HepG2 (cell line): ENCODE measurements at regions not wholly inside any gene's neighbourhood (a gene's known extent, or its start where the extent isn't known, plus 50 kb on each side); places are given as distances from the start of the nearest gene placed in this dataset.

Experiments used
- ATAC-seq: fragments of 200-7000 bp; cut with Tn5 transposase; 3 replicates; pipeline ENCODE4 v1.9.1; 2020; ENCODE audit warnings: mild to moderate bottlenecking, moderate library complexity
- BruUV-seq: library from RNA; stranded (reverse); fragments of 400-500 nt; replicated peaks from 2 replicates; lab custom pipeline; 2021; lab: Mats Ljungman, UMichigan
- CTCF ChIA-PET: fragments of 300-600 bp; formaldehyde crosslinking; extraction: SDS; loops from one replicate; lab custom pipeline; 2021; ENCODE audit warnings: low total read pairs, inconsistent platforms, low intra/inter-chr PET ratio; lab: Yijun Ruan, JAX
- POLR2A ChIA-PET: fragments of 350-600 bp; sonication (Branson Sonifier 250); formaldehyde crosslinking; loops from one replicate; lab custom pipeline; 2020; ENCODE audit warnings: antibody characterized with exemption, inconsistent platforms; lab: Yijun Ruan, JAX
- DNase-seq: peaks from one replicate; pipeline ENCODE4 v3.0.0-alpha.2; 2015; ENCODE audit warnings: low spot score
- FAIRE-seq: peaks from 3 replicates; lab custom pipeline; 2011; peaks lifted over from hg19 to GRCh38; lab: Jason Lieb, UNC
- H2AFZ ChIP-seq: one replicate; pipeline ENCODE4 v1.6.1; 2011; ENCODE audit warnings: low read length, inconsistent platforms
- H3K27ac ChIP-seq: fragments of 300-600 bp; 3 replicates; pipeline ENCODE4 v1.8.0; 2011; ENCODE audit warnings: mixed run types, mild to moderate bottlenecking, mixed read lengths, low read length, inconsistent platforms; ENCODE audit not compliant: insufficient read depth; ENCODE audit errors: extremely low read length
- H3K27me3 ChIP-seq, 2 experiments: fragments of 200-600 bp in 1 of 2; 2 replicates in 1 of 2; 3 replicates in 1 of 2; pipeline versions ENCODE4 v1.6.0 to v1.8.0; 2011; ENCODE audit warnings: low read length in 2 of 2, mild to moderate bottlenecking in 2 of 2, moderate library complexity in 2 of 2, inconsistent platforms in 1 of 2; ENCODE audit not compliant: insufficient read depth in 2 of 2, control insufficient read depth in 1 of 2
- H3K36me3 ChIP-seq, 2 experiments: fragments of 200-600 bp in 1 of 2; replicated peaks in 1 of 2; 2 replicates in 1 of 2; 3 replicates in 1 of 2; pipeline versions ENCODE4 v1.5.1 to v1.8.0; 2011; ENCODE audit warnings: low read length in 2 of 2, inconsistent platforms in 1 of 2; ENCODE audit not compliant: insufficient read depth in 2 of 2, control insufficient read depth in 1 of 2
- H3K4me1 ChIP-seq: 2 replicates; pipeline ENCODE4 v1.5.1; 2012; ENCODE audit warnings: low read length, inconsistent platforms; ENCODE audit not compliant: insufficient read depth
- H3K4me2 ChIP-seq: 2 replicates; pipeline ENCODE4 v1.6.0; 2011; ENCODE audit warnings: low read depth, low read length, inconsistent platforms
- H3K4me3 ChIP-seq, 3 experiments: fragments of 200-600 bp in 1 of 3; sonication (generic), shearing (Covaris generic) in 1 of 3; replicated peaks in 1 of 3; 2 replicates each; pipeline ENCODE4 v1.5.1; 2011 to 2016; ENCODE audit warnings: low read length in 3 of 3, inconsistent platforms in 2 of 3, low read depth in 2 of 3, mild to moderate bottlenecking in 2 of 3, control low read depth in 1 of 3, mixed read lengths in 1 of 3; ENCODE audit not compliant: insufficient read depth in 1 of 3
- H3K79me2 ChIP-seq: one replicate; pipeline ENCODE4 v1.6.1; 2011; ENCODE audit warnings: low read length, inconsistent platforms; ENCODE audit not compliant: insufficient read depth
- H3K9ac ChIP-seq: 2 replicates; pipeline ENCODE4 v1.6.0; 2011; ENCODE audit warnings: mild to moderate bottlenecking, low read depth, low read length, inconsistent platforms; ENCODE audit not compliant: insufficient read depth
- H3K9me3 ChIP-seq: 2 replicates; pipeline ENCODE4 v1.5.1; 2012; ENCODE audit warnings: mild to moderate bottlenecking, low read length
- H4K20me1 ChIP-seq: 2 replicates; pipeline ENCODE4 v1.6.0; 2011; ENCODE audit warnings: inconsistent platforms, mild to moderate bottlenecking, low read length, moderate library complexity; ENCODE audit not compliant: insufficient read depth
- AGO1 ChIP-seq: fragments of 200-400 bp; formaldehyde crosslinking; IDR thresholded peaks from 2 replicates; pipeline ENCODE4 v1.6.1; 2017; ENCODE audit warnings: mild to moderate bottlenecking, low read depth, low read length, moderate library complexity; ENCODE audit not compliant: poor library complexity, severe bottlenecking
- BRCA1 ChIP-seq: sonication (generic); formaldehyde crosslinking; IDR thresholded peaks from 2 replicates; pipeline ENCODE4 v1.4.0; 2020; ENCODE audit warnings: missing genetic modification reagents
- DPF2 ChIP-seq: sonication (generic); formaldehyde crosslinking; IDR thresholded peaks from 2 replicates; pipeline ENCODE4 v1.4.0; 2020; ENCODE audit warnings: mild to moderate bottlenecking, low read depth, missing genetic modification reagents, borderline replicate concordance
- SATB2 ChIP-seq: sonication (generic); formaldehyde crosslinking; IDR thresholded peaks from 2 replicates; pipeline ENCODE4 v1.5.0; 2020; ENCODE audit warnings: missing genetic modification reagents
- SRSF1 ChIP-seq: fragments of 200-400 bp; formaldehyde crosslinking; optimal IDR thresholded peaks from 2 replicates; pipeline ENCODE3; 2017; ENCODE audit warnings: mild to moderate bottlenecking, low read depth, low read length, moderate library complexity
- XBP1 ChIP-seq: sonication (generic); formaldehyde crosslinking; IDR thresholded peaks from 2 replicates; pipeline ENCODE4 v1.5.0; 2020; ENCODE audit warnings: missing genetic modification reagents
- ZNF512B ChIP-seq: sonication (generic); formaldehyde crosslinking; IDR thresholded peaks from 2 replicates; pipeline ENCODE4 v1.5.1; 2020; ENCODE audit warnings: missing genetic modification reagents, mild to moderate bottlenecking, borderline replicate concordance
- ZNF75D ChIP-seq: sonication (generic); formaldehyde crosslinking; IDR thresholded peaks from 2 replicates; pipeline ENCODE4 v1.8.1; 2023; ENCODE audit warnings: missing genetic modification reagents, mild to moderate bottlenecking, borderline replicate concordance
- WGBS: methylation state at CpG from one replicate; pipeline ENCODE4 v1.1.6; 2017; ENCODE audit warnings: low lambda C conversion rate; 5-methylcytosine and 5-hydroxymethylcytosine counted together
- in situ Hi-C: cut with HindIII; loops from 2 replicates; pipeline ENCODE4 v1.10.0; 2017; ENCODE audit warnings: low pct_unique_long_range_greater_than_20kb; ENCODE audit not compliant: extremely low pct_ligation_motif_present
- intact Hi-C: fragments of 100-400 bp; cut with micrococcal nuclease; formaldehyde crosslinking; loops from one replicate; pipeline ENCODE4 v1.10.0; 2022; ENCODE audit not compliant: unreplicated experiment
- TF ChIP-seq, protein P1 (sequence below): sonication (generic); formaldehyde crosslinking; IDR thresholded peaks from 2 replicates; pipeline ENCODE4 v1.4.0; 2020; ENCODE audit warnings: missing genetic modification reagents, mild to moderate bottlenecking, borderline replicate concordance

DNA sequence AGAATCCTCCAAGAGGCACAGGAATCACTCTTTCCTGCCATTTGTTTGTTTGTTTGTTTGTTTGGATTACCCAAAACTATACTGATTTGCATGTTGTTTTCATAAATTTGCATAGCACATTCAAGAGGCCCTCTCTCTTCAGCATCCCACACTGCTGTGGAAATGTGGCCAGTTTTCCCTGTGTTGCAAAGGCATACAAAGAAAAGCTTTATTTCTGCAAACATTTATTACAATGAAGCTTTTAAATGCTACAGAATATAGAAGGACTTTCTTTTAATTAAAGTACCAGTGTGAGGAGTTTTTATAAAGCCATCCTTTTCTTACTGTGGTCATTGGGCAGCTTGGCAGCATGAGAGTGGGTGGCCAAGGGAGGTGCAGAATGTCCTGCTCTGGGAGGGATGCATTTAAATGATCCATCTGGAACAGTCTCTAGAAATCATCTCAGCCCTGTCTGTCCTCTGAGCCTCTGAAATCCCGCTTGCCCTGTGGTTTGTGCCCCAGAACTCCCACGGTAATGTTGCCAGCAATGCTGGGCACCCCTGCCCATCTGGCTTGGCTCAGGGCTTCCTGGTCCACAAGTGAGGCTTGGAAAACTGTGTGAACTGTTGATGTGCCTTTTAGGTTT, 356.8 kb upstream of the KIF2A start:
- H3K9me3 ChIP-seq: no peaks in the 10 kb centered on the region
- intact Hi-C loops: no loop called here
- ATAC-seq (no peak), FAIRE-seq (no peak), DNase-seq (no peak)
- 0% methylated on average over 2 of the region's 2 CpGs for WGBS
- H3K27me3 ChIP-seq: peaks cover 0 to 6% of the 10 kb centered on the region in 2 experiments; a peak in 1 of 5 replicates
- TF ChIP-seq, protein P1, sequence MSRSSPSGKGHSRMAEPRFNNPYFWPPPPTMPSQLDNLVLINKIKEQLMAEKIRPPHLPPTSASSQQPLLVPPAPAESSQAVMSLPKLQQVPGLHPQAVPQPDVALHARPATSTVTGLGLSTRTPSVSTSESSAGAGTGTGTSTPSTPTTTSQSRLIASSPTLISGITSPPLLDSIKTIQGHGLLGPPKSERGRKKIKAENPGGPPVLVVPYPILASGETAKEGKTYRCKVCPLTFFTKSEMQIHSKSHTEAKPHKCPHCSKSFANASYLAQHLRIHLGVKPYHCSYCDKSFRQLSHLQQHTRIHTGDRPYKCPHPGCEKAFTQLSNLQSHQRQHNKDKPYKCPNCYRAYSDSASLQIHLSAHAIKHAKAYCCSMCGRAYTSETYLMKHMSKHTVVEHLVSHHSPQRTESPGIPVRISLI (CRISPR knock-in tag): no peak
- no peak for TF ChIP-seq ZNF512B
- TF ChIP-seq ZNF75D (CRISPR knock-in tag): no peak
- no peak for TF ChIP-seq AGO1
- no peak for TF ChIP-seq DPF2 (CRISPR knock-in tag)
- TF ChIP-seq XBP1 (CRISPR knock-in tag): no peak
- no peak for TF ChIP-seq SRSF1
- no peak for TF ChIP-seq BRCA1 (CRISPR knock-in tag)
- no peak for TF ChIP-seq SATB2
- no peaks in the 10 kb centered on the region for H3K4me1 ChIP-seq
- H4K20me1 ChIP-seq: no peaks in the 10 kb centered on the region
- H3K4me3 ChIP-seq: no peak overlapping the region
- no peaks in the 10 kb centered on the region for H3K79me2 ChIP-seq
- POLR2A ChIA-PET: no interaction called here
- H3K9ac ChIP-seq: no peak overlapping the region
- H3K27ac ChIP-seq: no peak overlapping the region
- no peaks in the 10 kb centered on the region for H3K36me3 ChIP-seq
- CTCF ChIA-PET: no interaction called here
- H2AFZ ChIP-seq: no peak overlapping the region
- in situ Hi-C loops: loop anchor here (25.0 kb wide), 1 partner anchor 987 kb away; no protein-coding TSS in a partner anchor
- no peak overlapping the region for H3K4me2 ChIP-seq
- BruUV-seq: no TSS peak
